Fibroblast of upper back skin (primary cell): ENCODE measurements at regions not wholly inside any gene's neighbourhood (a gene's known extent, or its start where the extent isn't known, plus 50 kb on each side); places are given as distances from the start of the nearest gene placed in this dataset.

Experiments
- DNase-seq: peaks from one replicate; pipeline ENCODE4 v3.0.0-alpha.2; 2013

DNA sequence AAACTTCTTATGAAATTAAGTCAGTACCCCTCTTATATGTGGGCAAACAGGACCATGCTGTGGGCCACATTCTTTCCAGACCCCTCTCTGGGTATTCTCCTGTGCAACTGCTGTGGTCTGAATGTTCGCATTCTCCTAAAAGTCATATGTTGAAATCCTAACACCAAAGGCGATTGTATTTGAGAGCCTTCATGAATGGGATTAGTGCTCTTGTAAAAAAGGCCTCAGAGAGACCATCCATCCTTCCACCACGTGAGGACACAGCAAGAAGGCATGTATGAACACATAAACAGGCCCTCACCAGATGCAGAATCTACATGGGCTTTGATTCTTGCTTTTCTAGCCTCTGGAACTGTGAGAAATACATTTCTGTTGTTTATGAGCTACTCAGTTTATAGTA is 68.0 kb upstream of the NAALADL2 start:
- DNase-seq: no peak

DNA sequence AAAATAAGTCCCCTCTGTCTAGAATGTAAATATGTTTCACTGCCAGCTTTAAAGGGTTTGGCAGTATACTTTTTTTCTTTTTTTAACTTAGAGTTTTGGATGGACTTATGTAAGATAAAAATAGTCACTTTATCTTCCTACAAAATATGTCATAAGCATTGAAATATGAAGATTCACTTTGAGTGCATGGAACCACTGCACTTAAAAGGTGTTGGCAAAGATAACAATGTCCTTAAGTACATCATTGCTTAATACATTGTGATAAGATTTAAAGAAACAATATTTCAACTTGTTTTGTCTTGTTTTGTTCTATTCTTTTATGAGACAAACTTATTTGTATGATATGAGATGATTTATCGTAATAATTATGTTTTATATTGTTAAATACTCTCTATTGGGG is 66.3 kb upstream of the NAALADL2 start:
- DNase-seq: no peak
